GM12878 (cell line): ENCODE measurements at regions not wholly inside any gene's neighbourhood (a gene's known extent, or its start where the extent isn't known, plus 50 kb on each side); places are given as distances from the start of the nearest gene placed in this dataset.

Source experiments
- ATAC-seq: fragments of 200-7000 bp; cut with Tn5 transposase; 3 replicates; pipeline ENCODE4 v1.9.1; 2020; ENCODE audit warnings: mild to moderate bottlenecking, moderate library complexity
- BruUV-seq: library from RNA; stranded (reverse); fragments of 400-500 nt; replicated peaks from 2 replicates; lab custom pipeline; 2021; lab: Mats Ljungman, UMichigan
- CTCF ChIA-PET: fragments of 300-600 bp; sonication (Branson Sonifier 250); formaldehyde crosslinking; extraction: SDS; loops from one replicate; lab custom pipeline; 2021; ENCODE audit warnings: inconsistent platforms; lab: Yijun Ruan, JAX
- POLR2A ChIA-PET: fragments of 350-600 bp; formaldehyde crosslinking; extraction: SDS; loops from one replicate; lab custom pipeline; 2021; ENCODE audit warnings: inconsistent platforms; lab: Charles Lee
- RAD21 ChIA-PET: fragments of 300-600 bp; sonication (Branson Sonifier 250); formaldehyde crosslinking; loops from one replicate; lab custom pipeline; 2023; ENCODE audit warnings: antibody characterized with exemption; ENCODE audit not compliant: unreplicated experiment; lab: Charles Lee
- SMC1A ChIA-PET: fragments of 300-600 bp; sonication (Branson Sonifier 250); formaldehyde crosslinking; loops from one replicate; lab custom pipeline; 2023; ENCODE audit not compliant: unreplicated experiment, uncharacterized antibody; lab: Charles Lee
- DNase-seq: peaks from one replicate; pipeline ENCODE4 v3.0.0-alpha.2; 2011; ENCODE audit warnings: low read depth, low spot score
- FAIRE-seq: peaks from 3 replicates; lab custom pipeline; 2011; peaks lifted over from hg19 to GRCh38; lab: Jason Lieb, UNC
- H2AFZ ChIP-seq: 2 replicates; pipeline ENCODE4 v1.6.0; 2011; ENCODE audit warnings: low read depth, low read length, control low read depth; ENCODE audit not compliant: control insufficient read depth
- H3K27ac ChIP-seq: 2 replicates; pipeline ENCODE4 v1.5.1; 2011; ENCODE audit warnings: control low read depth; ENCODE audit not compliant: control insufficient read depth, insufficient read depth
- H3K27me3 ChIP-seq, 2 experiments: replicated peaks in 1 of 2; 2 replicates each; pipeline versions ENCODE4 v1.6.0 to v1.6.1; 2011; ENCODE audit warnings: low read length in 1 of 2; ENCODE audit not compliant: control insufficient read depth in 2 of 2, insufficient read depth in 2 of 2
- H3K36me3 ChIP-seq, 2 experiments: 2 replicates each; pipeline ENCODE4 v1.5.1; 2011; ENCODE audit warnings: low read length in 1 of 2; ENCODE audit not compliant: control insufficient read depth in 2 of 2, insufficient read depth in 2 of 2
- H3K4me1 ChIP-seq: 2 replicates; pipeline ENCODE4 v1.6.1; 2011; ENCODE audit warnings: mild to moderate bottlenecking, low read length, moderate library complexity, mixed read lengths; ENCODE audit not compliant: control insufficient read depth, insufficient read depth
- H3K4me2 ChIP-seq: 2 replicates; pipeline ENCODE4 v1.6.0; 2011; ENCODE audit warnings: control low read depth; ENCODE audit not compliant: control insufficient read depth, insufficient read depth
- H3K4me3 ChIP-seq: fragments of 200-600 bp; sonication (generic); 2 replicates; pipeline ENCODE4 v1.5.1; 2016
- H3K79me2 ChIP-seq: 2 replicates; pipeline ENCODE4 v1.6.0; 2011; ENCODE audit warnings: low read length; ENCODE audit not compliant: control insufficient read depth, insufficient read depth
- H3K9ac ChIP-seq: 2 replicates; pipeline ENCODE4 v1.8.0; 2011; ENCODE audit warnings: low read length, control low read depth, mixed read lengths; ENCODE audit not compliant: control insufficient read depth, insufficient read depth
- H3K9me3 ChIP-seq: replicated peaks from 3 replicates; pipeline ENCODE4 v1.5.1; 2011; ENCODE audit warnings: mild to moderate bottlenecking, low read length; ENCODE audit not compliant: control insufficient read depth, insufficient read depth
- H4K20me1 ChIP-seq: 2 replicates; pipeline ENCODE4 v1.6.0; 2011; ENCODE audit not compliant: control insufficient read depth, insufficient read depth
- ESRRA ChIP-seq: IDR thresholded peaks from 2 replicates; pipeline ENCODE4 v1.6.1; 2012; ENCODE audit warnings: mild to moderate bottlenecking, low read length, improper control_type of control experiment
- FOXM1 ChIP-seq: IDR thresholded peaks from 2 replicates; pipeline ENCODE4 v1.6.1; 2012; ENCODE audit warnings: low read depth, mild to moderate bottlenecking, inconsistent platforms, low read length, moderate library complexity
- IRF5 ChIP-seq: fragments of 450-650 bp; IDR thresholded peaks from 2 replicates; pipeline ENCODE4 v1.6.1; 2017; ENCODE audit warnings: borderline replicate concordance
- MTA2 ChIP-seq: fragments of 450-650 bp; IDR thresholded peaks from 2 replicates; pipeline ENCODE4 v1.6.1; 2016; ENCODE audit warnings: low read depth, mild to moderate bottlenecking, moderate library complexity
- RCOR1 ChIP-seq: conservative IDR thresholded peaks from 2 replicates; pipeline ENCODE4 v1.6.1; 2012; ENCODE audit warnings: low read depth, low read length, improper control_type of control experiment
- REST ChIP-seq: IDR thresholded peaks from 2 replicates; pipeline ENCODE4 v1.6.1; 2012; ENCODE audit warnings: mild to moderate bottlenecking, low read depth, low read length
- RUNX3 ChIP-seq: IDR thresholded peaks from 2 replicates; pipeline ENCODE4 v1.6.1; 2012; ENCODE audit warnings: low read length, inconsistent platforms
- SMAD1 ChIP-seq: fragments of 450-650 bp; IDR thresholded peaks from 2 replicates; pipeline ENCODE4 v1.6.1; 2018; ENCODE audit warnings: mild to moderate bottlenecking, low read depth; ENCODE audit not compliant: partially characterized antibody
- ZNF687 ChIP-seq: fragments of 450-650 bp; IDR thresholded peaks from 2 replicates; pipeline ENCODE4 v1.6.1; 2017; ENCODE audit warnings: mild to moderate bottlenecking, moderate library complexity
- WGBS: methylation state at CpG from one replicate; pipeline ENCODE4 v1.1.6; 2016; ENCODE audit warnings: low lambda C conversion rate; ENCODE audit not compliant: insufficient replicate concordance, insufficient coverage; ENCODE audit errors: missing lambda C conversion rate; 5-methylcytosine and 5-hydroxymethylcytosine counted together
- in situ Hi-C: fragments of 300-500 bp; cut with MboI; formaldehyde crosslinking; loops from 9 replicates; pipeline ENCODE4 v1.14.3; 2018; ENCODE audit warnings: mixed read lengths
- intact Hi-C: fragments of 100-400 bp; cut with micrococcal nuclease; formaldehyde crosslinking; loops from one replicate; pipeline ENCODE4 v1.14.2; 2022; ENCODE audit not compliant: unreplicated experiment

- CTCF ChIA-PET: interaction anchor here (1.3 kb wide), 1 partner anchor 39 kb away, joined by 3 read pairs; no protein-coding TSS in a partner anchor
- FAIRE-seq (no peak), DNase-seq (no peak), ATAC-seq (no peak)
- H2AFZ ChIP-seq: no peak overlapping the region
- H3K27ac ChIP-seq: no peak overlapping the region
- H3K4me1 ChIP-seq: no peaks in the 10 kb centered on the region
- intact Hi-C loops: no loop called here
- no peaks in the 10 kb centered on the region for H4K20me1 ChIP-seq
- in situ Hi-C loops: no loop called here
- POLR2A ChIA-PET: no interaction called here
- H3K36me3 ChIP-seq: no peaks in the 10 kb centered on the region
- no peaks in the 10 kb centered on the region for H3K9me3 ChIP-seq
- TF ChIP-seq ESRRA: no peak
- no peak overlapping the region for H3K4me3 ChIP-seq
- H3K9ac ChIP-seq: no peak overlapping the region
- SMC1A ChIA-PET: interaction anchor here (0.8 kb wide), 1 partner anchor 11 kb away, joined by 3 read pairs; no protein-coding TSS in a partner anchor
- no TSS peak for BruUV-seq
- no peaks in the 10 kb centered on the region for H3K27me3 ChIP-seq
- H3K79me2 ChIP-seq: no peaks in the 10 kb centered on the region
- no peak overlapping the region for H3K4me2 ChIP-seq
- RAD21 ChIA-PET: no interaction called here
These were observed 313.6 kb upstream of the LMO3 start for GRCh38 chr12:16919551-16919950.

- CTCF ChIA-PET: no interaction called here
- no peak for TF ChIP-seq SMAD1
- no peak for TF ChIP-seq REST
- no peak for TF ChIP-seq RCOR1
- no peak for TF ChIP-seq IRF5
- no peak for TF ChIP-seq RUNX3
- no peak for TF ChIP-seq FOXM1
- TF ChIP-seq MTA2: no peak
- no peak for TF ChIP-seq ZNF687
These were observed 308.9 kb upstream of the LMO3 start for GRCh38 chr12:16914853-16915252.

More at GRCh38 chr12:16914853-16915252, 308.9 kb upstream of the LMO3 start:
- Histone ChIP-seq H3K27ac (no peak overlapping the region), H3K79me2 (no peaks in the 10 kb centered on the region), H3K4me1 (no peaks in the 10 kb centered on the region), H3K27me3 (no peaks in the 10 kb centered on the region), H2AFZ (no peak overlapping the region), H3K36me3 (no peaks in the 10 kb centered on the region), H3K4me2 (no peak overlapping the region), H3K9ac (no peak overlapping the region), H3K9me3 (no peaks in the 10 kb centered on the region), H4K20me1 (no peaks in the 10 kb centered on the region), H3K4me3 (no peak overlapping the region)
- ChIA-PET RAD21 (no interaction called here), POLR2A (no interaction called here), SMC1A (interaction anchor here (0.7 kb wide), 1 partner anchor 36 kb away, joined by 3 read pairs; no protein-coding TSS in a partner anchor)
- DNase-seq: no peak
- ATAC-seq: no peak
- BruUV-seq: no TSS peak
- intact Hi-C loops (no loop called here), in situ Hi-C loops (no loop called here)
- 0% methylated on average over 1 of the region's 1 CpG for WGBS
- FAIRE-seq: no peak
